Mesenteric fat pad (tissue), 1 donor: ENCODE measurements at regions not wholly inside any gene's neighbourhood (a gene's known extent, or its start where the extent isn't known, plus 50 kb on each side); places are given as distances from the start of the nearest gene placed in this dataset.
"Not testable (repeated sequence)": the region's sequence is repeated elsewhere in the genome, so short reads cannot be mapped to it uniquely, and the experiment has no call there.

Experiments used
- DNase-seq: peaks from one replicate; pipeline ENCODE4 v3.0.0-alpha.2; 2020; ENCODE audit warnings: low spot score
- donor health status: DM: yes; HTN: yes; CAD: no.

- peak; percentile 49 for DNase-seq
Measured at GRCh38 chr10:118965096-118965495, 64.4 kb upstream of the NANOS1 start.

DNA sequence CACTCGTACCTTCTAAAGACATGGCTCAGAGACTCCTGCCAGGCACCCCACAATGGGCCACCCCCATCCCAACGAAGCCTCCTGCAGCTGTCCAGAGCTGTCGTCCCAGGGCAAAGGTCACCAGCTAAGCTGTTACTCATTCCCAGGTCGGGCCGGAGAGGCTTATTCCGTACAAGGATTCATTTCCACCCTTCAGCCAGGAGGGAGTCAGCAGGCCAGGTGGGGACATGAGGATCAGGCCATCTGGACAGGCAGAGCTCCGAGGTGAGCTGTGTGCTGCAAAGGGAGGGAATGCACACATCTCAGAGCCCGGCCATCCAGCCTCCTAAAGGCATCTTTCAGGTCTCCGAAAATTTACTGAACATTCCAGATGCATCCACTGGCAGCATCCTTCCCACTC lies 63.9 kb upstream of the NANOS1 start:
- DNase-seq: peak; percentile 67

- peak; percentile 68 for DNase-seq
Measured at GRCh38 chr10:118966076-118966849, 63.3 kb upstream of the NANOS1 start.

DNA sequence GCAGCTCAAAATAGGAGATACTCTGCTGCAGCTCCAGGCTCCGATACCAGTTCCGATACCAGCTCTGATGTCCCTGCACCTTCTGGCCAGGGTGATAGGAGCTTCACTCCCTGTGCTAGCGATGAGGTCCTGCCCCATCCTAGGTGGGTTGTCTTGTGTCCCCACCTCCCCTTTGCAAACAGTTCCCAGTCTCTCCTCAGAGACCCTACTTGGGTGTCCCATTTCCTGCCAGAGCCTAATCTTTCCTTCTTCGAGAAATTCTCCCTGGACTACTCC lies 62.7 kb upstream of the NANOS1 start:
- DNase-seq: no peak

- peak; percentile 49 for DNase-seq
Measured at GRCh38 chr10:118967160-118967559, 62.4 kb upstream of the NANOS1 start.

GRCh38 chr10:118968060-118968459 lies 61.5 kb upstream of the NANOS1 start:
- DNase-seq: peak; percentile 64

DNA sequence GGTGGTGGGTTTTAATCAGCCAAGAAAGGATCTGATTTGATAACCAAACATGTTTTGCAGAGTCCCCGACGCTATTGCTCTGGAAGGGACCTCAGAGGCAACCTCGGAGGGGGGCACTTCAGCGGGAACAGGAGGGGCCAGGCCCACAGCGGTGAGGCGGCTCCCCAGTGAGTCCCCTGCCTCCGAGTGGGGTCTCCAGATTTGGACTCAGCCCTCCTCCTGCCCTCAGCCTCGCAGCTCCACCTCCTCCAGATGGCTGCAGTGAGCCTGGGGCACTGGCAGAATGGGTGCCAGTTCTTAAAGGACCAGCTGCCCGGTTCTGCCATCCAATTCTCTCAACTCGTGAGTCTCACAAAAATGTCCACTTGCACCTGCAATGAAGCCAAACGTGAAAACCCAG lies 61.0 kb upstream of the NANOS1 start:
- DNase-seq: peak; percentile 47

GRCh38 chr10:118969014-118969413 lies 60.5 kb upstream of the NANOS1 start:
- peak; percentile 49 for DNase-seq

- peak; percentile 53 for DNase-seq
Measured at GRCh38 chr10:118970770-118971169, 58.7 kb upstream of the NANOS1 start.

- peak; percentile 1 for DNase-seq
Measured at GRCh38 chr10:118971187-118971586, 58.3 kb upstream of the NANOS1 start.

- DNase-seq: peak; percentile 28
Measured at GRCh38 chr10:118971876-118972275, 57.6 kb upstream of the NANOS1 start.

- DNase-seq: no peak
Measured at GRCh38 chr10:118973744-118974143, 55.8 kb upstream of the NANOS1 start.

DNA sequence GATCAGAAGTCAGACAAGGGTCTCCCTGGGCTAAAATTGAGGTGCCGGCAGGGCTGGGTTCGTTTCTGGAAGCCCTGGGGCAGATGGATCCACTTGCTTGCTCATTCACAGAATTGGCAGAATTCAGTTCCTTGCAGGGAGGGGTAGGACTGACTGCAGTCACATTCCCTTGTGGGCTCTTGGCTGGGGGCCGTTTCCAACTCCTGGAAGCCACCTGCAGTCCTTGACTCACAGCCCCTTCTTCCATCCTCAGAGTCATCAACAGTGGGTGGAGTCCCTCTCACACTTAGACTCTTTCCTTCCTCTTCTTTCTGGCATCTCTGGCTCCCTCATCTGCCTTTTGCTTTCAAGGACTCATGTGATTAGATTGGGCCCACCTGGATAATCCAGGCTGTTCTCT lies 54.6 kb upstream of the NANOS1 start:
- DNase-seq: no peak

GRCh38 chr10:118976219-118976618 lies 53.3 kb upstream of the NANOS1 start:
- not testable (repeated sequence) for DNase-seq

- no peak for DNase-seq
Measured at GRCh38 chr10:118977022-118977599, 52.4 kb upstream of the NANOS1 start.

DNA sequence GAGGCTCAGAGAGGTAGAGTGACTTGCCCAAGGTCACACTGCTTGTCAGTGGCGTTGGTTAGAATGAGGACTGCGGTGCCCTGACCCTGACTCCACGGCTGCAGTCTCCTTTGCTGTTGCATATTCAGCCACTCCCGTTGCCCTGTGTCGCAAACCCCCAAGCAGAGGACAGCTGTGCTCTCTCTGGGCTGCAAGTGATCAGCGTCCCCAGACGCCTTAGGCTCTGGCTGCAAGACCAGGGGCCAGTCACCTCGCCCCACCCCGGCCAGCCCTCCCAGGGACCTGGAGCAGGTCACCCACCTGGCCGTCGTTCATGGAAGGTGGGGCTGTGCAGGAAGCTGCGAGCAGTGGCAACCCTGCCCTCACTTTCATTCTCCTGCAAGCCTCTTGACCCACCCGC lies 51.7 kb upstream of the NANOS1 start:
- no peak for DNase-seq

GRCh38 chr10:118978316-118978997 lies 51.1 kb upstream of the NANOS1 start:
- no peak for DNase-seq

GRCh38 chr10:118978998-118979350 lies 50.5 kb upstream of the NANOS1 start:
- no peak for DNase-seq

DNA sequence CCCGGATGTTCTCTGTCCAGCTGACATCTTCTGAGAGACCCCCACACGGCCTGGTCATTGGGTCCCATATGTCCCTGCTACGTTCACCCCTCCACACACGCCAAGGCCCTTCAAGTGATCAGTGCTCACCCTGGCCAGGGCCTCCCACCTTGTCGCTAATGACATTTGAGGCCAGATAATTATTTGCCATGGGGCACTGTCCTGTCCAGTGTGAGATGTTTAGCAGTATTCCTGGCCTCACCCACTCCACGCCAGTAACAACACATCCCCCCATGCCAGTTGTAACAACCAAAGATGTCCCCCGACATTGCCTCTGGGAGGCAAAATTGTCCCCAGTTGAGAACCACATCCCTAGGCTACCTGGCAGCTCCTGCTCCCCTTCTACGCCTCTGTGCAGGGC lies 49.9 kb upstream of the NANOS1 start:
- DNase-seq: no peak
